HCT116 (cell line): ENCODE measurements at regions not wholly inside any gene's neighbourhood (a gene's known extent, or its start where the extent isn't known, plus 50 kb on each side); places are given as distances from the start of the nearest gene placed in this dataset.

Source experiments
- ATAC-seq: fragments of 200-7000 bp; cut with Tn5 transposase; 2 replicates; pipeline ENCODE4 v1.9.1; 2020; ENCODE audit warnings: mild to moderate bottlenecking, moderate library complexity
- BruUV-seq: library from RNA; stranded (reverse); fragments of 400-500 nt; replicated peaks from 2 replicates; lab custom pipeline; 2021; lab: Mats Ljungman, UMichigan
- CTCF ChIA-PET: fragments of 300-600 bp; sonication (Branson Sonifier 250); formaldehyde crosslinking; loops from one replicate; lab custom pipeline; 2021; ENCODE audit warnings: antibody characterized with exemption; lab: Charles Lee
- POLR2A ChIA-PET: fragments of 300-600, 350-600 bp; sonication (Branson Sonifier 250); formaldehyde crosslinking; loops from one replicate; lab custom pipeline; 2021; ENCODE audit warnings: antibody characterized with exemption; lab: Charles Lee
- RAD21 ChIA-PET, 2 experiments: fragments of 300-600 bp; sonication (Branson Sonifier 250); formaldehyde crosslinking; loops; one replicate each; lab custom pipeline; 2023; ENCODE audit warnings: low total read pairs in 2 of 2; ENCODE audit not compliant: uncharacterized antibody in 2 of 2, unreplicated experiment in 2 of 2, low non-redundant PET in 1 of 2; lab: Charles Lee
- DNase-seq: peaks from one replicate; pipeline ENCODE4 v3.0.0-alpha.2; 2010; ENCODE audit warnings: low read depth, low spot score
- H2AFZ ChIP-seq: fragments of 200-600 bp; shearing (Covaris generic), sonication (generic); 2 replicates; pipeline ENCODE4 v1.6.1; 2017; ENCODE audit warnings: low read depth, mixed run types, mixed read lengths, antibody characterized with exemption, low read length; ENCODE audit not compliant: poor library complexity, severe bottlenecking
- H3K27ac ChIP-seq: 2 replicates; pipeline ENCODE4 v1.5.1; 2012; ENCODE audit warnings: low read depth, low read length
- H3K27me3 ChIP-seq: fragments of 200-600 bp; sonication (generic); 2 replicates; pipeline ENCODE4 v1.6.1; 2016; ENCODE audit warnings: mixed run types, low read length, mixed read lengths; ENCODE audit not compliant: insufficient read depth
- H3K36me3 ChIP-seq, 2 experiments: fragments of 200-500 bp in 1 of 2; fragments of 200-600 bp in 1 of 2; sonication (Bioruptor generic) in 1 of 2; sonication (generic) in 1 of 2; 2 replicates each; pipeline versions ENCODE4 v1.5.1 to v1.6.1; 2014 to 2016; ENCODE audit warnings: low read length in 2 of 2, inconsistent platforms in 1 of 2, mixed read lengths in 1 of 2, mixed run types in 1 of 2; ENCODE audit not compliant: insufficient read depth in 2 of 2, control insufficient read depth in 1 of 2
- H3K4me1 ChIP-seq, 2 experiments: fragments of 200-600 bp in 1 of 2; sonication (generic) in 1 of 2; 2 replicates each; pipeline versions ENCODE4 v1.5.1 to v1.6.1; 2012 to 2017; ENCODE audit warnings: low read length in 2 of 2, inconsistent platforms in 1 of 2, mild to moderate bottlenecking in 1 of 2, mixed read lengths in 1 of 2, mixed run types in 1 of 2, moderate library complexity in 1 of 2; ENCODE audit not compliant: insufficient read depth in 2 of 2, control insufficient read depth in 1 of 2
- H3K4me2 ChIP-seq: fragments of 200-600 bp; sonication (generic); 2 replicates; pipeline ENCODE4 v1.6.1; 2017; ENCODE audit warnings: mixed run types, low read length, mixed read lengths
- H3K4me3 ChIP-seq, 2 experiments: fragments of 200-600 bp in 1 of 2; sonication (generic) in 1 of 2; replicated peaks in 1 of 2; 2 replicates each; pipeline ENCODE4 v1.5.1; 2011 to 2016; ENCODE audit warnings: low read length in 2 of 2, control low read depth in 1 of 2, low read depth in 1 of 2, mild to moderate bottlenecking in 1 of 2, mixed read lengths in 1 of 2, mixed run types in 1 of 2
- H3K79me2 ChIP-seq: fragments of 200-600 bp; sonication (generic); 2 replicates; pipeline ENCODE4 v1.6.1; 2017; ENCODE audit warnings: mild to moderate bottlenecking, mixed run types, low read length, moderate library complexity, mixed read lengths; ENCODE audit not compliant: insufficient read depth
- H3K9ac ChIP-seq: fragments of 200-600 bp; sonication (generic); 2 replicates; pipeline ENCODE4 v1.6.1; 2016; ENCODE audit warnings: low read length, mixed read lengths
- H3K9me2 ChIP-seq: fragments of 200-600 bp; sonication (generic), shearing (Covaris generic); 2 replicates; pipeline ENCODE4 v1.6.1; 2017; ENCODE audit warnings: mixed run types, mild to moderate bottlenecking, moderate library complexity; ENCODE audit not compliant: insufficient read depth
- H3K9me3 ChIP-seq, 2 experiments: fragments of 200-500 bp in 1 of 2; fragments of 200-600 bp in 1 of 2; sonication (Bioruptor generic) in 1 of 2; sonication (generic) in 1 of 2; 2 replicates each; pipeline ENCODE4 v1.6.1; 2014 to 2017; ENCODE audit warnings: low read length in 2 of 2, mixed read lengths in 2 of 2, inconsistent platforms in 1 of 2, low read depth in 1 of 2, mild to moderate bottlenecking in 1 of 2, mixed run types in 1 of 2, moderate library complexity in 1 of 2; ENCODE audit not compliant: control insufficient read depth in 1 of 2, insufficient read depth in 1 of 2
- H4K20me1 ChIP-seq: fragments of 200-600 bp; sonication (generic), shearing (Covaris generic); 2 replicates; pipeline ENCODE4 v1.6.1; 2017; ENCODE audit warnings: mixed run types, mild to moderate bottlenecking, moderate library complexity; ENCODE audit not compliant: insufficient read depth
- ATF3 ChIP-seq: IDR thresholded peaks from 2 replicates; pipeline ENCODE4 v1.6.1; 2012
- CEBPB ChIP-seq: IDR thresholded peaks from 2 replicates; pipeline ENCODE4 v1.6.1; 2012; ENCODE audit warnings: low read depth
- EZH2 ChIP-seq: fragments of 200-600 bp; sonication (generic); IDR thresholded peaks from 2 replicates; pipeline ENCODE4 v1.6.1; 2017; ENCODE audit warnings: antibody characterized with exemption, mixed run types
- FOSL1 ChIP-seq: IDR thresholded peaks from 2 replicates; pipeline ENCODE4 v1.6.1; 2012; ENCODE audit warnings: low read depth
- JUND ChIP-seq: IDR thresholded peaks from 2 replicates; pipeline ENCODE4 v1.6.1; 2012
- MAX ChIP-seq: IDR thresholded peaks from 2 replicates; pipeline ENCODE4 v1.6.1; 2012
- POLR2A ChIP-seq: IDR thresholded peaks from 2 replicates; pipeline ENCODE4 v1.7.0; 2011; ENCODE audit warnings: borderline replicate concordance; ENCODE audit not compliant: insufficient read depth, insufficient read length; ENCODE audit errors: extremely low read depth
- POLR2AphosphoS5 ChIP-seq: IDR thresholded peaks from 2 replicates; pipeline ENCODE4 v1.6.1; 2011; ENCODE audit warnings: mild to moderate bottlenecking, low read depth, low read length, moderate library complexity
- SIN3A ChIP-seq: IDR thresholded peaks from 2 replicates; pipeline ENCODE4 v1.6.1; 2012; ENCODE audit warnings: low read depth
- SP1 ChIP-seq: IDR thresholded peaks from 2 replicates; pipeline ENCODE4 v1.6.1; 2012; ENCODE audit warnings: low read depth
- SRF ChIP-seq: IDR thresholded peaks from 2 replicates; pipeline ENCODE4 v1.6.1; 2012; ENCODE audit warnings: low read depth
- YY1 ChIP-seq: IDR thresholded peaks from 2 replicates; pipeline ENCODE4 v1.6.1; 2011; ENCODE audit warnings: low read length, low read depth, moderate library complexity, mild to moderate bottlenecking; ENCODE audit not compliant: insufficient replicate concordance; ENCODE audit errors: extremely low read depth
- ZFX ChIP-seq: fragments of 450-650 bp; IDR thresholded peaks from 2 replicates; pipeline ENCODE4 v1.6.1; 2017
- intact Hi-C: fragments of 100-400 bp; cut with micrococcal nuclease; formaldehyde crosslinking; loops from 2 replicates; pipeline ENCODE4 v1.10.0; 2022

GRCh38 chr4:57789666-57790065 lies 679.5 kb upstream of the IGFBP7 start:
- ChIA-PET RAD21 (no interaction called here), POLR2A (no interaction called here), CTCF (no interaction called here)
- Histone ChIP-seq H3K4me2 (no peak overlapping the region), H3K79me2 (no peaks in the 10 kb centered on the region), H3K4me1 (no peaks in the 10 kb centered on the region), H4K20me1 (no peaks in the 10 kb centered on the region), H3K4me3 (no peak overlapping the region), H3K9me2 (no peaks in the 10 kb centered on the region), H3K27ac (no peak overlapping the region), H3K9me3 (peaks cover 0 to 23% of the 10 kb centered on the region in 2 experiments; a peak in 2 of 4 replicates), H3K36me3 (no peaks in the 10 kb centered on the region), H3K27me3 (no peaks in the 10 kb centered on the region), H2AFZ (no peak overlapping the region), H3K9ac (no peak overlapping the region)
- DNase-seq (no peak), ATAC-seq (no peak)
- intact Hi-C loops, result no loop called here
- no peak for TF ChIP-seq JUND
- no TSS peak for BruUV-seq

- no peaks in the 10 kb centered on the region for H3K79me2 ChIP-seq
- no peak overlapping the region for H3K27ac ChIP-seq
- no peak overlapping the region for H3K9ac ChIP-seq
- CTCF ChIA-PET, result no interaction called here
- intact Hi-C loops, result no loop called here
- no peaks in the 10 kb centered on the region for H4K20me1 ChIP-seq
- H3K36me3 ChIP-seq, result no peaks in the 10 kb centered on the region
- TF ChIP-seq YY1 (no peak), FOSL1 (no peak), MAX (no peak), SIN3A (no peak), SRF (no peak), ATF3 (no peak), ZFX (no peak), EZH2 (no peak), POLR2A (no peak), POLR2AphosphoS5 (no peak), CEBPB (no peak), SP1 (no peak)
- DNase-seq (no peak), ATAC-seq (no peak)
- POLR2A ChIA-PET, result no interaction called here
- RAD21 ChIA-PET, result no interaction called here
- no peaks in the 10 kb centered on the region for H3K9me2 ChIP-seq
- H3K27me3 ChIP-seq, result no peaks in the 10 kb centered on the region
- BruUV-seq, result no TSS peak
- no peak overlapping the region for H2AFZ ChIP-seq
- H3K4me1 ChIP-seq, result no peaks in the 10 kb centered on the region
- no peak overlapping the region for H3K4me2 ChIP-seq
- peaks cover 0 to 18% of the 10 kb centered on the region in 2 experiments; a peak in 2 of 4 replicates for H3K9me3 ChIP-seq
- H3K4me3 ChIP-seq, result no peak overlapping the region
Observed at GRCh38 chr4:57777876-57778275, 667.7 kb upstream of the IGFBP7 start.
